ENCODE measurements at regions not wholly inside any gene's neighbourhood (a gene's known extent, or its start where the extent isn't known, plus 50 kb on each side); places are given as distances from the start of the nearest gene placed in this dataset.
"Not testable (repeated sequence)": the region's sequence is repeated elsewhere in the genome, so short reads cannot be mapped to it uniquely, and the experiment has no call there.

GRCh38 chr6:13874191-13874549 lies 50.6 kb upstream of the RNF182 start:
- DNase-seq (ENCODE audit: low spot score), result no peak

GRCh38 chr6:13873288-13874190 lies 51.2 kb upstream of the RNF182 start:
- peak; percentile 76 for DNase-seq (ENCODE audit: low spot score)

- DNase-seq (ENCODE audit: low spot score), result no peak
These were observed 52.1 kb upstream of the RNF182 start for GRCh38 chr6:13872681-13873080.

GRCh38 chr6:13872006-13872405 lies 52.7 kb upstream of the RNF182 start:
- not testable (repeated sequence) for DNase-seq (ENCODE audit: low spot score)

GRCh38 chr6:13870214-13870830 lies 54.4 kb upstream of the RNF182 start:
- DNase-seq (ENCODE audit: low spot score), result no peak

GRCh38 chr6:13868236-13868635 lies 53.9 kb upstream of the MCUR1 start:
- no peak for DNase-seq (ENCODE audit: low spot score)

- no peak for DNase-seq (ENCODE audit: low spot score)
These were observed 51.9 kb upstream of the MCUR1 start for GRCh38 chr6:13866301-13866700.

- no peak for DNase-seq (ENCODE audit: low spot score)
These were observed 50.8 kb upstream of the MCUR1 start for GRCh38 chr6:13865141-13865540.

GRCh38 chr6:13864669-13865068 lies 50.3 kb upstream of the MCUR1 start:
- not testable (repeated sequence) for DNase-seq (ENCODE audit: low spot score)

Measured in SW480 (cell line).